NCI-H524 treated with DMSO at 0.1 percent for 48 hours (cell line): ENCODE measurements at regions not wholly inside any gene's neighbourhood (a gene's known extent, or its start where the extent isn't known, plus 50 kb on each side); places are given as distances from the start of the nearest gene placed in this dataset.
"Not testable (repeated sequence)": the region's sequence is repeated elsewhere in the genome, so short reads cannot be mapped to it uniquely, and the experiment has no call there.

Experiments
- DNase-seq: peaks from one replicate; lab custom pipeline; 2025; lab: John Stamatoyannopoulos, UW

GRCh38 chr10:4635883-4636282 lies 190.1 kb upstream of the AKR1E2 start:
- no peak for DNase-seq

- no peak for DNase-seq
Observed at GRCh38 chr10:4635388-4635787, 190.6 kb upstream of the AKR1E2 start.

- no peak for DNase-seq
Observed at GRCh38 chr10:4633776-4634175, 192.2 kb upstream of the AKR1E2 start.

- no peak for DNase-seq
Observed at GRCh38 chr10:4633186-4633585, 192.8 kb upstream of the AKR1E2 start.

GRCh38 chr10:4632757-4633156 lies 193.2 kb upstream of the AKR1E2 start:
- no peak for DNase-seq

- no peak for DNase-seq
Observed at GRCh38 chr10:4626919-4627318, 199.1 kb upstream of the AKR1E2 start.

GRCh38 chr10:4623757-4624420 lies 202.1 kb upstream of the AKR1E2 start:
- DNase-seq: no peak

GRCh38 chr10:4623200-4623599 lies 202.8 kb upstream of the AKR1E2 start:
- DNase-seq: no peak

GRCh38 chr10:4622384-4622783 lies 203.6 kb upstream of the AKR1E2 start:
- no peak for DNase-seq

- DNase-seq: no peak
Observed at GRCh38 chr10:4617589-4617988, 208.4 kb upstream of the AKR1E2 start.

- no peak for DNase-seq
Observed at GRCh38 chr10:4615042-4615441, 211.0 kb upstream of the AKR1E2 start.

GRCh38 chr10:4609251-4609650 lies 216.8 kb upstream of the AKR1E2 start:
- DNase-seq: no peak

- no peak for DNase-seq
Observed at GRCh38 chr10:4607681-4608080, 218.3 kb upstream of the AKR1E2 start.

GRCh38 chr10:4606856-4607636 lies 219.0 kb upstream of the AKR1E2 start:
- no peak for DNase-seq

- DNase-seq: no peak
Observed at GRCh38 chr10:4602764-4603491, 223.1 kb upstream of the AKR1E2 start.

GRCh38 chr10:4599471-4599870 lies 226.5 kb upstream of the AKR1E2 start:
- DNase-seq: no peak

- not testable (repeated sequence) for DNase-seq
Observed at GRCh38 chr10:4597898-4598297, 228.1 kb upstream of the AKR1E2 start.

- no peak for DNase-seq
Observed at GRCh38 chr10:4596951-4597350, 229.1 kb upstream of the AKR1E2 start.

- no peak for DNase-seq
Observed at GRCh38 chr10:4595719-4596319, 230.2 kb upstream of the AKR1E2 start.

GRCh38 chr10:4590807-4591206 lies 235.2 kb upstream of the AKR1E2 start:
- no peak for DNase-seq

- no peak for DNase-seq
Observed at GRCh38 chr10:4588824-4589223, 237.2 kb upstream of the AKR1E2 start.

- DNase-seq: no peak
Observed at GRCh38 chr10:4587466-4587865, 238.5 kb upstream of the AKR1E2 start.

GRCh38 chr10:4586776-4587175 lies 239.2 kb upstream of the AKR1E2 start:
- no peak for DNase-seq
